ENCODE measurements at regions not wholly inside any gene's neighbourhood (a gene's known extent, or its start where the extent isn't known, plus 50 kb on each side); places are given as distances from the start of the nearest gene placed in this dataset.

DNA sequence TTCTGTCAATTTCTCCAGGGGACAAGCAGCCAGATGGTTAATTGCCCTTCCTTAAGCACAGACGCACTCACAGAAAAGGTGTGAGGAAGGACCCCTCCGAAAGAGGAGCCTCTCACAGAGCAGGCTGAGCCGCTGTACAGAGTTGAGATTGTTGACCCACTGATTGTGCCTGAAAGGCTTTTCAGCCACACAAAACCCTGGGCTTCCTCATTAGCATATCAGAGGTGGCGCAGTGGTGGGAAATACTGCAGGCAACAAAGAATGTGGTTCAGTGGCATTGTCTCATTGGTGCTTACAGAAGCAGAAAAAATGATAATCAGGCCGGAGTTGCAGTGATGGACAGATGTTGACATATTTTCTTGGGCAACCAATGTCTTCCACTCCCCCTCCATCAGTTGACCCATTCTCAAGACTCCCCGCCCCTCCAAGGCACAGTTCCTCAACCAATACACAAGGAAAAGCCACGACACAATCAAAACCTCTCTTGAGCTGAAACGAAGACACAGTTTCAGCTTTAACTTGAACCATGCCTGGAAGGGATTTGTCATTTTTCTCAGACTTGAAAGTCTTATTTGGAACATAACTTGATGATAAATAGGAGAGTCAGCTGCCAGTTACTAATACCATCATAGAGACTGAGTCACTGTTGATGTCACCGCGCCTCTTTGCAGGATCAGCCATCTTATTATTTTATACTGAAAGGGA is 53.1 kb downstream of the ATXN3L start:
- H2AFZ ChIP-seq (ENCODE audit: insufficient read depth, low read depth, low read length, poor library complexity, severe bottlenecking), result no peak overlapping the region
- H3K4me3 ChIP-seq (ENCODE audit: control extremely low read depth in 1 of 5, extremely low read depth in 1 of 5, insufficient read depth in 1 of 5, low read depth in 2 of 5, low read length in 4 of 5), result no peak overlapping the region
- no peaks in the 10 kb centered on the region for H3K27me3 ChIP-seq (replicated peaks in 1 of 4; ENCODE audit: control extremely low read depth in 1 of 4, control insufficient read depth in 3 of 4, insufficient read depth in 4 of 4, low read length in 3 of 4)
- Mint-ChIP-seq H3K27ac (no peak overlapping the region), H3K27me3 (no peaks in the 10 kb centered on the region), H3K4me3 (no peak overlapping the region), H3K4me1 (peaks cover 16% of the 10 kb centered on the region), H3K9me3 (ENCODE audit: insufficient read depth) (no peaks in the 10 kb centered on the region)
- TF ChIP-seq EZH2 (IDR thresholded peaks at IDR 0.05; ENCODE audit: borderline replicate concordance, insufficient read depth, low read depth, low read length, poor library complexity, severe bottlenecking), result no peak
- TF ChIP-seq CTCF (IDR thresholded peaks at IDR 0.05), result no peak
- DNase-seq (no peak), ATAC-seq (ENCODE audit: low read depth) (no peak)
- no peaks in the 10 kb centered on the region for H3K9me3 ChIP-seq (ENCODE audit: control extremely low read depth in 1 of 3, control insufficient read depth in 2 of 3, insufficient read depth in 1 of 3, low read length in 2 of 3)
- H3K79me2 ChIP-seq (ENCODE audit: control insufficient read depth, insufficient read depth, low read length), result no peaks in the 10 kb centered on the region
- POLR2A ChIA-PET, result no interaction called here
- peaks cover 23 to 24% of the 10 kb centered on the region in 2 donors for H3K4me1 ChIP-seq (ENCODE audit: control insufficient read depth in 2 of 2, insufficient read depth in 2 of 2, low read length in 2 of 2)
- H4K20me1 ChIP-seq (ENCODE audit: control insufficient read depth, insufficient read depth, low read length, poor library complexity, severe bottlenecking), result no peaks in the 10 kb centered on the region
- no peak overlapping the region for H3K4me2 ChIP-seq (replicated peaks; ENCODE audit: low read depth, low read length, poor library complexity, severe bottlenecking)
- WGBS (ENCODE audit: insufficient coverage), result no CpG with 5 or more reads among the region's 10 CpGs
- no peaks in the 10 kb centered on the region for H3K36me3 ChIP-seq (replicated peaks in 1 of 2; ENCODE audit: control extremely low read depth in 1 of 2, control insufficient read depth in 1 of 2, extremely low read depth in 1 of 2, insufficient read depth in 2 of 2, low read length in 1 of 2)
- CTCF ChIA-PET, result no interaction called here
- no peak overlapping the region for H3K9ac ChIP-seq (ENCODE audit: low read length)
- H3K27ac ChIP-seq (ENCODE audit: low read length in 2 of 2), result no peak overlapping the region
- intact Hi-C loops (cut with micrococcal nuclease), result no loop called here

DNA sequence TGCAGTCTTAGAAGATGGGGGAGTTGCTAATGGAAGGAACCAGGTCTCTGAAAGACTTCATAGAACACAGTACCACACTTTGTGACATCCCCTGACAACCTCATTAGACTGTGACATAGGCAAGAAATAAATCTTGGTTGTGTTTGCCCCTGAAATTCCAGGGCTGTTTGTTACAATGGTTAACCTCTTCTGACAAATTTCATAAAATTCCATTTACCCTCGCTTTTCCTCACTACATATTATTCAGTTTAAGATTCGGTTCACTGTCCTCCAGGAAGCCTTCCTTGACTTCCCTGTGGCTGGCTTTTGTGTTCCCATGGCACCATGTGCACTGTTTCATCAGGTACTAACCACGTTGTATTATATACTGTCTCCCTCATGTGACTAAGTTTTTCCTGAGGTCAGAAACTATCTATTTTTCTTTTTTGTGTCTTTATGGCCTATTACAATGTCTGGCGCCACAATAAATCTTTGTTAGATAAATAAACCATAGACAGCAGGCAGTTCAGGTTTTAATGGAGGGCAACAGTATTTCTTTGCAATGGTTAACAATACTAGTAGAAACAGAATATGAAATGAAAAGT is 54.2 kb downstream of the ATXN3L start:
- H3K9me3 ChIP-seq (ENCODE audit: control extremely low read depth in 1 of 3, control insufficient read depth in 2 of 3, insufficient read depth in 1 of 3, low read length in 2 of 3), result no peaks in the 10 kb centered on the region
- no peak overlapping the region for H2AFZ ChIP-seq (ENCODE audit: insufficient read depth, low read depth, low read length, poor library complexity, severe bottlenecking)
- no peaks in the 10 kb centered on the region for H3K36me3 ChIP-seq (replicated peaks in 1 of 2; ENCODE audit: control extremely low read depth in 1 of 2, control insufficient read depth in 1 of 2, extremely low read depth in 1 of 2, insufficient read depth in 2 of 2, low read length in 1 of 2)
- POLR2A ChIA-PET, result no interaction called here
- ATAC-seq (ENCODE audit: low read depth), result no peak
- Mint-ChIP-seq H3K27me3 (no peaks in the 10 kb centered on the region), H3K27ac (no peak overlapping the region), H3K9me3 (ENCODE audit: insufficient read depth) (no peaks in the 10 kb centered on the region), H3K4me3 (no peak overlapping the region), H3K4me1 (peaks cover 17% of the 10 kb centered on the region)
- DNase-seq, result no peak
- no peak overlapping the region for H3K9ac ChIP-seq (ENCODE audit: low read length)
- WGBS (ENCODE audit: insufficient coverage), result 60% methylated on average over 1 of the region's 4 CpGs
- no peak overlapping the region for H3K27ac ChIP-seq (ENCODE audit: low read length in 2 of 2)
- H4K20me1 ChIP-seq (ENCODE audit: control insufficient read depth, insufficient read depth, low read length, poor library complexity, severe bottlenecking), result no peaks in the 10 kb centered on the region
- intact Hi-C loops (cut with micrococcal nuclease), result no loop called here
- H3K4me3 ChIP-seq (ENCODE audit: control extremely low read depth in 1 of 5, extremely low read depth in 1 of 5, insufficient read depth in 1 of 5, low read depth in 2 of 5, low read length in 4 of 5), result no peak overlapping the region
- no peaks in the 10 kb centered on the region for H3K79me2 ChIP-seq (ENCODE audit: control insufficient read depth, insufficient read depth, low read length)
- H3K27me3 ChIP-seq (replicated peaks in 1 of 4; ENCODE audit: control extremely low read depth in 1 of 4, control insufficient read depth in 3 of 4, insufficient read depth in 4 of 4, low read length in 3 of 4), result no peaks in the 10 kb centered on the region
- CTCF ChIA-PET, result no interaction called here
- peaks cover 23 to 24% of the 10 kb centered on the region in 2 donors for H3K4me1 ChIP-seq (ENCODE audit: control insufficient read depth in 2 of 2, insufficient read depth in 2 of 2, low read length in 2 of 2)
- no peak for TF ChIP-seq CTCF (IDR thresholded peaks at IDR 0.05)
- TF ChIP-seq EZH2 (IDR thresholded peaks at IDR 0.05; ENCODE audit: borderline replicate concordance, insufficient read depth, low read depth, low read length, poor library complexity, severe bottlenecking), result no peak
- no peak overlapping the region for H3K4me2 ChIP-seq (replicated peaks; ENCODE audit: low read depth, low read length, poor library complexity, severe bottlenecking)

All from B cell (primary cell).